ENCODE measurements at regions not wholly inside any gene's neighbourhood (a gene's known extent, or its start where the extent isn't known, plus 50 kb on each side); places are given as distances from the start of the nearest gene placed in this dataset.

DNA sequence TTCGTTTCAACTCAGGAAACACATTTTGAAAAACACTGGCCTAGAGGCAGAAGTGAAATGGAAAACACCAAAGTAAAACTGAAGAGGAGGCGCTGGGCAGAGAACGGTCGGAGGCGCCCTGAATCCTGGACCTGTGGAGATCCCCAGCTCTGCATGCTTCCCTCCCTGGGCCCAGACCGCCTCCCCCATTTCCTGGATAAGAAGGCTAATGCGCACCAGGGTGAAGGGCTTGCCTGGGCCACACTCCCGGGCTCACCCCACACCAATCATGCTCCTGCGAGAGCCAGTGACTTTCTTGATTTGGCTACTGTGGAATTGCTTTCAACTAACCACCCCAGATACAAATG is 167.1 kb downstream of the CRYBB2 start:
- no peak for TF ChIP-seq YY1 (IDR thresholded peaks at IDR 0.05; ENCODE audit: insufficient read depth, insufficient read length)
- no peak for TF ChIP-seq ZNF274 (IDR thresholded peaks at IDR 0.05; ENCODE audit: low read depth, low read length)
- TF ChIP-seq SUZ12 (IDR thresholded peaks at IDR 0.05; ENCODE audit: extremely low read depth, insufficient read depth, insufficient read length), result no peak

Measured in NT2/D1 (cell line).